ENCODE measurements at regions not wholly inside any gene's neighbourhood (a gene's known extent, or its start where the extent isn't known, plus 50 kb on each side); places are given as distances from the start of the nearest gene placed in this dataset.

DNA sequence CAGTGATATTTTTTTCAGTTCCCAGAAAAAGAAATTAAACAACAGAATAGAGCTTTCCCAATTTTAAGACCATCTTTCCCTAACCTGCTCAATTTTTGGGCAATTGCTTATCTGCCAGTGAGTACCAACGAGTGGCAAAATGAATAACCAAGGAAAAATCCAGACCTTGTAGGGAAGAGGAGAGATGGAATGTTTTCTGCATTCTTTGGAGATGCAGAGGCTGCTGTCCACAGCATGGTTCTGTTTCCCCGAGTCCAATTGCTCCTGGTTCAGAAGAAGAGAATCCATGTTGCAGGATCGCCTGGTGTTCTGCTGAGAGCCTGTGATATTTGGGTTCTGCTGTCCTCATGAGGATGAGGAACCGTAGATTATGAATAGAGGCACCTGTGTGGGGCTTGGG lies 68.2 kb upstream of the MGAT5 start:
- FAIRE-seq = no peak

GRCh38 chr2:134189009-134189720 lies 64.7 kb upstream of the MGAT5 start:
- FAIRE-seq = no peak

DNA sequence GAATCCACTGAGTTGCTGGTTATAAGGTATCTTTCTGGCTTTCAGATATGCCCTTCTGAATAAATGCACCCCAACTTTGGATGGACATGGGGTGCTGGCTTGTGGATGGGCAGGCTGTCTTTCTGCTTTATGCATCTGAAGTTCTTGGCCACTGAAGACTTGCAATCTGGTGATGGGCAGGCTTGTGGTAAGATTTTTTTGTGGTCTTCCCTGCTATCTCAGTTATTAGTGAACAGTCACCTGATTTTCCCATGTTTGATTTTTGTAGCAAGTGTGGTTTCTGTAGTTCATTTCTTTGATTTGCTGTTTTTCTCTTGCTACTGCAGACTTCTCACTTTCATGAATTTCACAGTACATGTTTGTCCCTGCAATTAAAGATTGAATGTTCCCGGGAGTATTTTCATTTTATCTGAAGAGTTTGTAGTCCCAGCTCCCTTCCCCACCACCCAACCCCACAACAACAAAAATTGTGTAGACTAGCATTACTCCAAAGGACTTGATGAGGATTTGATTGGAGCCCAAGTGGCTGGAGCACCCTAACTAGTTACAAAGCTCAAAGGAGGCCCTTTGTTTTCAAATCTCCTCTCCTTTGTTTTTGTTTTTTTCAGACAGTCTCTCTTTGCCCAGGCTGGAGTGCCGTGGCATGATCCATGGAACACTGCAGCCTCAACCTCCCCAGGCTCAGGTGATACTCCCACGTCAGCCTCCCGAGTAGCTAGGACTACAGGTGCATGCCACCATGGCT lies 63.6 kb upstream of the MGAT5 start:
- no peak for FAIRE-seq

GRCh38 chr2:134190807-134191203 lies 63.1 kb upstream of the MGAT5 start:
- FAIRE-seq = no peak

GRCh38 chr2:134191835-134192234 lies 62.0 kb upstream of the MGAT5 start:
- no peak for FAIRE-seq

DNA sequence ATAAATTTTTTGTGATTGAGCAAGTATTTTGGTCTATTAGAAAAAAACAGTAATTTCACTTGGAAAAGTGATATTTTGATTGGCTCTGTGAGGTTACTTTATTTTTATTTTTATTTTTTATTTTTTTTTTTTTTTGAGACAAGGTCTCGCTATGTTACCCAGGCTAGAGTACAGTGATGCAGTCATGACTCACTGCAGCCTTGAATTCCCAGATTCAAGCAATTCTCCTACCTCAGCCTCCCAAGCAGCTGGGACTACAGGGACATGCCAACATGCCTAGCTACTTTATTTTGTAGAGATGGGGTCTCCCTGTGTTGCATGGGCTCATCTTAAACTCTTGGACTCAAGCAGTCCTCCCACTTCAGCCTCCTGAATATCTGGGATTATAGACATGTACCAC lies 60.9 kb upstream of the MGAT5 start:
- FAIRE-seq = no peak

DNA sequence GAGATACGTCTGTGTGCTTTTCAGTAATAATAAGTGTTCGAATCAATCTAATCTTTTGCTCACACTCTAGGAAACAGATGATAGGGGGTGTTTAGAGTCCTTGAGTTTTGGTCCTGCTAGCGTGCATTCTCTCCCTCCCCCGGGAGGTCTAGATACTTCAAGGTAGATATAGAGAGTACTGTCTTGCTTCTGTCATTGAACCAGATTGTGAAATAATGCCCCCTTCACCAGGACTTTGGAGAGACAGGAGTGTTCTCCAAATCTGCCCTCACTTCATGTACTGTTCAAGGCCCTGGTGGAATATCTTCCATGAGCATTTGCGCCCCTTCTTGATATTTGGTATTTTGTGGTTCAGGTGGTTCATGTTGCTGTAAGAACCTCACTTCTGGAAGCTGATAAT lies 59.4 kb upstream of the MGAT5 start:
- no peak for FAIRE-seq

DNA sequence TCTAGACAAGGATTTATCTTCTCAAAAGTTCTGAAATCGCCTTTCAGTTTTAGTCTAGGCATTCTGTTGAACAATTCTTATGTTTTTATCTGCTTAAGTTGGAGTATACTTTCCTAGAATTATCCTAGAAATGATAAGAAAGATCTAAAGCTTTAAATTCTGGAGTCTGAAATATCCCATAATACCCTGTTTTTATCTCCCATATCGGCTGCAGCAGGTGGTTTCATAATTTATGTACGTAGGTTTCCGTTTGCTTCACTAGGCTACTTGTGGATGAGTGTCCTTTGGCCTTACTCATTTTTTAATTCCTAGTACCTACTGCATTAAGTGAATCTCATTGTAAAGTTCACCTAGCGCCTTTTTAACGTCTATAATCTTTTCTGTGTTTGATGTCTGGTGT lies 58.5 kb upstream of the MGAT5 start:
- no peak for FAIRE-seq

- FAIRE-seq = no peak
Measured at GRCh38 chr2:134197445-134197844, 56.4 kb upstream of the MGAT5 start.

GRCh38 chr2:134198006-134198634 lies 55.8 kb upstream of the MGAT5 start:
- no peak for FAIRE-seq

DNA sequence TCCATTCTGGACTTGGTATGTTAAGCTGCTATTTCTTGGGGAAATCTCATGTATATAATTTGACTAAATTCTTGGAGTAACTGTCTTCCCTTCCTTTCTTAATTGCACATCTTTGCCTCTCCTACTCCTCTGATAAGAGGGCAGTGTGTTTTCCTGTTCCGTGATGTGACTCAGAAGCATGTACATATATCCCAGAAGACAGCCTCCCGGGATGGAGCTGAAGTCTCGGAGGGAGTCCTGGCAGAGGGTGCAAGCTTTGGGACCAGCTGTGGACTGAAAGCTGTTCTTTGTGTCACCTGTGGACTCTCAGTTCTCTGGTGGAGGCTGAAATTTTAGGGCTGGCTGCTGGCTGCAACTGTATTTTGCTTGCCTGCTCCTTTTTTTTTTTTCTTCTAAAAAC lies 54.7 kb upstream of the MGAT5 start:
- no peak for FAIRE-seq

DNA sequence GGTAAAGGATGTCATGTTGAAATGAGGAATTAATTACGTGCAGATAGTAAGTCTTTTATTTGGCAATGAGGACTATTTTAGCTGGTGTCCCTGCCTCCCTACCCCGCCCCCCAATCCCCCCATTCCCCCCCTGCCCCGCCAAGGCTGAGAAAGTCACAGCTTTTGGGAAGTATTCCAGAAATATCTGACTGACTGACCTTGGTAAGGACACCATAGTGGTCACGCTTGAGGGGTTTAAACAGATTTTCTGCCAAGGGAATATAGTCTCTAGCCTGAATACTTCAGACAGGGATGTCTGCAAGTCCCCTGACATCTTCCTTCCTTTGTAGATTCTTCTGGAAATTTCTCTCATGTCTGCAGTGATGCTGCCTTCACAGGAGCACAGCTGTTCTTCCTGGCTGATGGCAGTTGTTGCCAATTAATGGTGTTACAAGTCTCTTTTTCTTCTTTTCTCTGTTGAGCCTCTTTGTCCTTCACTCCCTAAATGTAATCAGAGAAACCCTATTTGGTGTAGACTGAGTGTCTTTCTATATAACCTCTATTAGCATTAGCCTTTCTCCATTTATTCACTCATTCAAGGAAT lies 53.7 kb upstream of the MGAT5 start:
- FAIRE-seq = no peak

- no peak for FAIRE-seq
Measured at GRCh38 chr2:134201533-134201932, 52.3 kb upstream of the MGAT5 start.

DNA sequence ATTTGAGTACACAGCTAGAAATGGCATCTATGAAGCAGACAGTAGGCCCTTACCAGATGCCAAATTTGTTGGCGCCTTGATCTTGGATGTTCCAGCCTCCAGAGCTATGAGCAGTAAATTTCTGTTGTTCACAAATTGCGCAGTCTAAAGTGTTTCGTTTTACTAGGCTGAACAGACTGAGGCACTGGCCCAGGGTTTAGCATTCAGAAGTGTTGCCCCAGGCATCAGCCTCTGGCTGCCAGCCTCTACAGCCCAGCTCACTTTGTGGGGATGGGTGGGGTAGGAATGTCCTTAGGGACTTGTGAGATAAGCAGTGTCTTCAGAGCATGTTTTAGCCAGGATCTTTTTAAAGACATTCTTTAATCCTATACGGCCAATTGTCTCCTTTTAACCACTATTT lies 51.5 kb upstream of the MGAT5 start:
- FAIRE-seq = no peak

GRCh38 chr2:134203175-134203574 lies 50.7 kb upstream of the MGAT5 start:
- no peak for FAIRE-seq
